DND-41 (cell line): ENCODE measurements at regions not wholly inside any gene's neighbourhood (a gene's known extent, or its start where the extent isn't known, plus 50 kb on each side); places are given as distances from the start of the nearest gene placed in this dataset.

Experiments
- EZH2 ChIP-seq: IDR thresholded peaks from 3 replicates; pipeline ENCODE4 v1.6.1; 2012; ENCODE audit warnings: borderline replicate concordance, low read depth, mild to moderate bottlenecking, moderate library complexity, low read length, inconsistent platforms; ENCODE audit not compliant: severe bottlenecking
- TF ChIP-seq, protein P1 (sequence below): IDR thresholded peaks from 2 replicates; pipeline ENCODE4 v1.5.1; 2012; ENCODE audit warnings: borderline replicate concordance, low read length, moderate library complexity, mild to moderate bottlenecking; ENCODE audit not compliant: poor library complexity, severe bottlenecking; ENCODE audit errors: extremely low read depth

DNA sequence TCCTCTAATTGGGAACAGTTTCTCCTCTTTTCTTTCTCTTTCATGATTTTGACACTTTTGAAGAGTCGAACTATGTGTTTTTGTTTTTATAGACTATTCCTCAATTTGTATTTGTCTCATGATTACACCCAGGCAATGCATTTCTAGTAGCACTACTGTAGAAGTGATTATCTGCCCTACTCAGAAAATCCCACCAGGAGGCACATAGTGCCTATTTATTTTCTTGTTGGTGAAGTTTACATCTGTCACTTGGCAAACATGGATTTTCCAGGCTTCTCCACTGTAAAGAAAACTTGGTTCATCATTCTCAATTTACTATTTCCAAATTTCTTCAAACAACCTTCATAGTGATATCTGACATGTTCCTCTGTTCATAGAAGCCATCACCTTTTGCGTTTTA is 893.9 kb downstream of the CCSER2 start:
- no peak for TF ChIP-seq EZH2
- TF ChIP-seq, protein P1, sequence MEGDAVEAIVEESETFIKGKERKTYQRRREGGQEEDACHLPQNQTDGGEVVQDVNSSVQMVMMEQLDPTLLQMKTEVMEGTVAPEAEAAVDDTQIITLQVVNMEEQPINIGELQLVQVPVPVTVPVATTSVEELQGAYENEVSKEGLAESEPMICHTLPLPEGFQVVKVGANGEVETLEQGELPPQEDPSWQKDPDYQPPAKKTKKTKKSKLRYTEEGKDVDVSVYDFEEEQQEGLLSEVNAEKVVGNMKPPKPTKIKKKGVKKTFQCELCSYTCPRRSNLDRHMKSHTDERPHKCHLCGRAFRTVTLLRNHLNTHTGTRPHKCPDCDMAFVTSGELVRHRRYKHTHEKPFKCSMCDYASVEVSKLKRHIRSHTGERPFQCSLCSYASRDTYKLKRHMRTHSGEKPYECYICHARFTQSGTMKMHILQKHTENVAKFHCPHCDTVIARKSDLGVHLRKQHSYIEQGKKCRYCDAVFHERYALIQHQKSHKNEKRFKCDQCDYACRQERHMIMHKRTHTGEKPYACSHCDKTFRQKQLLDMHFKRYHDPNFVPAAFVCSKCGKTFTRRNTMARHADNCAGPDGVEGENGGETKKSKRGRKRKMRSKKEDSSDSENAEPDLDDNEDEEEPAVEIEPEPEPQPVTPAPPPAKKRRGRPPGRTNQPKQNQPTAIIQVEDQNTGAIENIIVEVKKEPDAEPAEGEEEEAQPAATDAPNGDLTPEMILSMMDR = no peak
